Activated CD8-positive, alpha-beta T cell treated with anti-CD3 and anti-CD28 coated beads, Interleukin-2, amount 10 ng/mL, durations not matched to agents 7 days and 5 days (primary cell): ENCODE measurements at regions not wholly inside any gene's neighbourhood (a gene's known extent, or its start where the extent isn't known, plus 50 kb on each side); places are given as distances from the start of the nearest gene placed in this dataset.

Experiments
- ATAC-seq: fragments of 150-1000 bp; cut with Tn5 transposase; one replicate; pipeline ENCODE4 v1.10.0; 2021; ENCODE audit warnings: moderate library complexity
- CTCF ChIA-PET: fragments of 350-600 bp; sonication (Branson Sonifier 250); formaldehyde crosslinking; loops from one replicate; lab custom pipeline; 2021; ENCODE audit warnings: antibody characterized with exemption; lab: Charles Lee
- POLR2A ChIA-PET: fragments of 350-600 bp; sonication (Branson Sonifier 250); formaldehyde crosslinking; loops from one replicate; lab custom pipeline; 2021; ENCODE audit warnings: antibody characterized with exemption; lab: Charles Lee
- DNase-seq: peaks from one replicate; pipeline ENCODE4 v3.0.0-alpha.2; 2020
- H3K27ac Mint-ChIP-seq: one replicate; pipeline ENCODE4 v1.8.0; 2021; ENCODE audit warnings: mild to moderate bottlenecking, mixed read lengths
- H3K27me3 Mint-ChIP-seq: one replicate; pipeline ENCODE4 v1.8.0; 2021; ENCODE audit warnings: low read depth, mixed read lengths
- H3K36me3 Mint-ChIP-seq: one replicate; pipeline ENCODE4 v1.8.0; 2021; ENCODE audit warnings: low read depth, mixed read lengths
- H3K4me1 Mint-ChIP-seq: one replicate; pipeline ENCODE4 v1.8.0; 2021; ENCODE audit warnings: low read depth, mixed read lengths
- H3K4me3 Mint-ChIP-seq: one replicate; pipeline ENCODE4 v1.8.0; 2021; ENCODE audit warnings: mild to moderate bottlenecking, mixed read lengths
- H3K9me3 Mint-ChIP-seq: one replicate; pipeline ENCODE4 v1.8.0; 2022; ENCODE audit warnings: mixed read lengths; ENCODE audit not compliant: insufficient read depth

DNA sequence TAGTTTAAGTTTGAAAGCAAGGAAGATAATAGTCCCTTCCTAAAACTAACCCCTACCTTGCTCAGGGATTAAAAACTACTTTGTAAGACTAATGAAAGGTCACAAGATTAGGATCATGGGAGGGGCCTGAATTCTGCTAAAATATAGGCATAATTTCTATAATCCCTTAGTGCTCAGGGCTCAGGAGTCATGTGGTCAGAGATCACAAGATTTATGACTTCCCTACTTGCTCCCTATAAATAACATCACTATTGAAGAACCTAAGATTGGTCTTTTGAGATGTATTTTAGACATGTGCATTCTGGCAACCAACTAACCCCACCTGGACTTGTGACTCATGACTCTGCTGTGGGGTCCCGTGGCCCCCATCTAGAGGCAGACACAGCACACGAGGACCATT lies 81.1 kb downstream of the STMND1 start:
- H3K36me3 Mint-ChIP-seq, result no peaks in the 10 kb centered on the region
- no peaks in the 10 kb centered on the region for H3K4me1 Mint-ChIP-seq
- no peak overlapping the region for H3K27ac Mint-ChIP-seq
- no peaks in the 10 kb centered on the region for H3K9me3 Mint-ChIP-seq
- ChIA-PET POLR2A (no interaction called here), CTCF (no interaction called here)
- DNase-seq (no peak), ATAC-seq (no peak)
- H3K4me3 Mint-ChIP-seq, result no peak overlapping the region
- H3K27me3 Mint-ChIP-seq, result peaks cover 4% of the 10 kb centered on the region

DNA sequence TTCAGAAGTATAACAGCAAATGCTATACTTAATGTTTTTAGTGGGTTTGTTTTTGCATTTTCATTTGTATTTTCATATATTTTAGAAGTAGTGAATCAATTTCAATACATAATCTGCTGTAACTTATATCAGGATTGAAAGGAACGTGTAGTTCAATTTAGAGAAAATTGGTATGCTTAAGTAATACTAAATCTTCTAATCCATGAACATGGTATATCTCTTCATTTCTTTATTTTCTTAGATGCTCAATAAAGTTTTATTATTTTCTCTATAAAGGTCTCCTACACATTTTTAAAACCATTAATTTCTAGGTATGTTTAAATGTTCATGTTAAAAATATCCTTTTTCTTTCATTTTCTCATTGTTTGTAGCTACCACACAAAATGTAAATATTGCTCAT lies 85.1 kb downstream of the STMND1 start:
- ChIA-PET POLR2A (no interaction called here), CTCF (no interaction called here)
- H3K9me3 Mint-ChIP-seq, result no peaks in the 10 kb centered on the region
- H3K27me3 Mint-ChIP-seq, result peaks cover 4% of the 10 kb centered on the region
- no peak overlapping the region for H3K4me3 Mint-ChIP-seq
- H3K27ac Mint-ChIP-seq, result no peak overlapping the region
- H3K36me3 Mint-ChIP-seq, result no peaks in the 10 kb centered on the region
- no peaks in the 10 kb centered on the region for H3K4me1 Mint-ChIP-seq
- DNase-seq, result no peak
- no peak for ATAC-seq

GRCh38 chr6:17193106-17193775 lies 87.9 kb upstream of the RBM24 start:
- Mint-ChIP-seq H3K27ac (no peak overlapping the region), H3K4me3 (no peak overlapping the region), H3K36me3 (no peaks in the 10 kb centered on the region), H3K9me3 (no peaks in the 10 kb centered on the region), H3K27me3 (no peaks in the 10 kb centered on the region), H3K4me1 (no peaks in the 10 kb centered on the region)
- POLR2A ChIA-PET, result no interaction called here
- CTCF ChIA-PET, result no interaction called here
- ATAC-seq (no peak), DNase-seq (no peak)

GRCh38 chr6:17197607-17198006 lies 83.6 kb upstream of the RBM24 start:
- H3K4me3 Mint-ChIP-seq, result no peak overlapping the region
- POLR2A ChIA-PET, result no interaction called here

DNA sequence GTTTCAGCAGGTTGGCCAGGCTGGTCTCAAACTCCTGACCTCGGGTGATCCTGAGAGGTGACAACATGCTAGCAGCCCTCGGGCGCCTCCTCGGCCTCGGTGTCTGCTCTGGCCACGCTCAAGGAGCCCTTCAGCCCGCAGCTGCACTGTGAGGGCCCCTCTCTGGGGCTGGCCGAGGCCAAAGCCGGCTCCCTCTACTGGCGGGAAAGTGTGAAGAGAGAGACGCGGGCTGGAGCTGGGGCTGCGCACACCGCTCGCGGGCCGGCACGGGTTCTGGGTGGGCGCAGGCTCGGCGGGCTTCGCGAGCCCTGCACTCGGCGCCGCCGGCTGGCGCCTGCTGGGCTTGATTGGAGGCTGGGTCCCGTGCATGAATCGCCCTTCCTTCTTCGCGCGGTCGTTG lies 80.8 kb upstream of the RBM24 start:
- Mint-ChIP-seq H3K4me3 (no peak overlapping the region), H3K36me3 (no peaks in the 10 kb centered on the region), H3K27me3 (no peaks in the 10 kb centered on the region), H3K9me3 (no peaks in the 10 kb centered on the region), H3K4me1 (no peaks in the 10 kb centered on the region), H3K27ac (no peak overlapping the region)
- ChIA-PET CTCF (no interaction called here), POLR2A (no interaction called here)
- ATAC-seq, result no peak
- DNase-seq, result no peak

More at GRCh38 chr6:17197607-17198006, 83.6 kb upstream of the RBM24 start:
- Mint-ChIP-seq H3K9me3 (no peaks in the 10 kb centered on the region), H3K27ac (no peak overlapping the region), H3K4me1 (no peaks in the 10 kb centered on the region), H3K27me3 (no peaks in the 10 kb centered on the region), H3K36me3 (no peaks in the 10 kb centered on the region)
- DNase-seq, result no peak
- CTCF ChIA-PET, result no interaction called here
- ATAC-seq, result no peak

DNA sequence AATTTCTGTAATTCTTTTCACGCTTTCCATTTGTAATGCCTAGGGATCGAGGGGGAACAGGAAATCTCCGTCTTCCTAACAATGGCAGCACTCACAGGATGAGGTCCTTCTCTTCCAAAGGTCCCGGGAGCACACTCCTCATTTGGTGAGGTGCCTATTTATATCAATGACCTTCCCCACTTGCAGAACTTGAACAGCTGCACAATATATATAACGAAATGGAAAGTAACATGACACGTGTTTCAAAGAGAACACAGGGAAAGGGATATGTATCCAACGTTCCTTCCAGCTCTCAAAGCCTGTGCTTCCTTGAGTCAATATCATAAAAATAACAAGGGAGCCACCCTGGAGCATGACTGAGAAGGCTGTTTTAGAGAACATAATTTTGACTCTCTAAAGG lies 78.6 kb upstream of the RBM24 start:
- Mint-ChIP-seq H3K27ac (no peak overlapping the region), H3K36me3 (no peaks in the 10 kb centered on the region), H3K4me1 (no peaks in the 10 kb centered on the region), H3K27me3 (no peaks in the 10 kb centered on the region), H3K9me3 (peaks cover 4% of the 10 kb centered on the region), H3K4me3 (no peak overlapping the region)
- ATAC-seq (no peak), DNase-seq (no peak)
- ChIA-PET POLR2A (no interaction called here), CTCF (no interaction called here)

DNA sequence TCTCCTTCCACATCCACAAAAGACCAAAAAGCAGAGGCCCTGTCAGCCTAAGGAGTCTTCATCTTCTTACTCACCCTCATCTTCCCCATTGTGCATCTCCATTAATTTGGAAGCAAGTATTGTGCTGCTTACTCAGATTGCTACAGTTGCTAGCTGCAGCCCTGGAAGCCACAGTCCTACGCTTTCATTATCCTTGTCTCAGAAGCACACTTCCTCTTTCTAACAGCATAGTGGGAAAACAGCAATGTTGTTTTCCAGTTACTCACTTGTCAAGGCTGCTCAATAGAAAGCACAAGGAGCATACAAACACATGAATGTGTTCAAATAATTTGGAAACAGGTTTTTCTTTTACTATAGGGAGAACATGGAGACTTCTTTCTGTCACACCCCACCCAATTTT lies 76.6 kb upstream of the RBM24 start:
- ChIA-PET POLR2A (no interaction called here), CTCF (no interaction called here)
- DNase-seq, result no peak
- no peaks in the 10 kb centered on the region for H3K36me3 Mint-ChIP-seq
- peaks cover 4% of the 10 kb centered on the region for H3K9me3 Mint-ChIP-seq
- H3K4me3 Mint-ChIP-seq, result no peak overlapping the region
- ATAC-seq, result no peak
- H3K4me1 Mint-ChIP-seq, result no peaks in the 10 kb centered on the region
- H3K27me3 Mint-ChIP-seq, result no peaks in the 10 kb centered on the region
- H3K27ac Mint-ChIP-seq, result no peak overlapping the region

- DNase-seq, result no peak
- ATAC-seq, result no peak
- Mint-ChIP-seq H3K36me3 (no peaks in the 10 kb centered on the region), H3K27me3 (no peaks in the 10 kb centered on the region), H3K9me3 (peaks cover 4% of the 10 kb centered on the region), H3K4me1 (no peaks in the 10 kb centered on the region), H3K4me3 (no peak overlapping the region), H3K27ac (no peak overlapping the region)
- CTCF ChIA-PET, result no interaction called here
- POLR2A ChIA-PET, result no interaction called here
These were observed 74.5 kb upstream of the RBM24 start for GRCh38 chr6:17206566-17207072.

- Mint-ChIP-seq H3K9me3 (peaks cover 4% of the 10 kb centered on the region), H3K27me3 (no peaks in the 10 kb centered on the region), H3K4me1 (no peaks in the 10 kb centered on the region), H3K4me3 (no peak overlapping the region), H3K36me3 (no peaks in the 10 kb centered on the region), H3K27ac (no peak overlapping the region)
- POLR2A ChIA-PET, result no interaction called here
- no peak for DNase-seq
- CTCF ChIA-PET, result no interaction called here
- ATAC-seq, result no peak
These were observed 73.9 kb upstream of the RBM24 start for GRCh38 chr6:17207281-17207680.

- no peak for DNase-seq
- H3K27me3 Mint-ChIP-seq, result no peaks in the 10 kb centered on the region
- H3K4me1 Mint-ChIP-seq, result no peaks in the 10 kb centered on the region
- ChIA-PET CTCF (no interaction called here), POLR2A (no interaction called here)
- H3K9me3 Mint-ChIP-seq, result peaks cover 4% of the 10 kb centered on the region
- H3K4me3 Mint-ChIP-seq, result no peak overlapping the region
- no peak overlapping the region for H3K27ac Mint-ChIP-seq
- no peak for ATAC-seq
- no peaks in the 10 kb centered on the region for H3K36me3 Mint-ChIP-seq
These were observed 70.5 kb upstream of the RBM24 start for GRCh38 chr6:17210683-17211082.

DNA sequence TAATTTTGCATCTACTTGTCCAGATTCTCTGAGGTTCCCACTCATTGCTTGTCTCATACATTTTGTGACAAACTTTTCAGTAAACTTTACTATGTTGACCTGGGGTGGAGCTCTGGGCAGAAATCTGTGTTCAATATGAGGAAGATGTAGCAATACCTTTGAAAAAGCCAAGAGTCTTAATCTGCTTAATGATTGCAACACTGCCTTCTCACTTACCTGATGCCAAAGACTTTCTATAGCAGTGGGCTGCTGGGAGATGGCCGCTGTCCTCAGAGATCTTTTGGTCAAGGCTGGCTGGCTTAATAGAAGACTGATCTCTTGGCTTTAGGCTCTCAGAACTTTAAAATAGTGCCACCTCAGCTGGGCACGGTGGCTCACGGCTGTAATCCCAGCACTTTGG lies 70.1 kb upstream of the RBM24 start:
- POLR2A ChIA-PET, result no interaction called here
- no peak overlapping the region for H3K27ac Mint-ChIP-seq
- H3K9me3 Mint-ChIP-seq, result peaks cover 4% of the 10 kb centered on the region
- DNase-seq (no peak), ATAC-seq (no peak)
- CTCF ChIA-PET, result no interaction called here
- no peak overlapping the region for H3K4me3 Mint-ChIP-seq
- no peaks in the 10 kb centered on the region for H3K27me3 Mint-ChIP-seq
- no peaks in the 10 kb centered on the region for H3K4me1 Mint-ChIP-seq
- no peaks in the 10 kb centered on the region for H3K36me3 Mint-ChIP-seq

DNA sequence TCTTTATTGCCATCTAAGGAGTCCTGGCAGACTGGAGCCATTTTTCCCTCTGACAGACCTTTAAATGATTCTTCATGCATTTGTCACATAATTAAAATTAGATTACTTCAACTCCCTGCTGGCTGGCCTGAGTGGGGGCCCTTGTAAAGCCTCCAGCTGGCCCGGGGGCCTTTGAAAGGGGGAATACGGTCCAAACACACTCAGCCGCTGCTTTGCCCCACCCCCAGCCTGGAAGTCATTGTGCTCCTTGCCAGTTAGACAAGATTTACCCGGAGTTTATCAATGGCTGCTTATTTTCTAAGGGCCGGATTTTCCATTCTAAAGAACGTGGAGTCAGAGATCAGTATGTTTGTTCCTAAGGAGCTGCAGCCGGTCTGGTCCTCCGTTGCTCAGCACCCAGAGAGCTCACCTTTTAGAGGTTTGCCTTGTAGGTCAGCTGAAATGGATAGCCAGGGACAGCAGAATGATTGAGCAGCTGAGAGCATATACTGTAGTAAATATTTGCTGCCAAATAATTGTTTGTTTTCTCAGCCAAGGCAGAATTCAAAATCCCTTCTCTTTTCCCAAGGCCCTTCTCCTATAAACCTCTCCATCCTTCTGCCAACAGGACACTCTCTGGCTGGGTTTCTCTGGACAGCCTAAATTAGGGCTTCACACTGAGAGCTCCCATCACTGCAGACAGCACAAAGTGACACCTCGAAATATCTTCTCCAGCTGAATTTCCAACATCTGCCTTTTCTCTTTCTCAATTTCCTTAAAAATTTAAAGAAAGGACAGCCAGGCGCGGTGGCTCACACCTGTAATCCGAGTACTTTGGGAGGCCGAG lies 68.4 kb upstream of the RBM24 start:
- DNase-seq (no peak), ATAC-seq (no peak)
- Mint-ChIP-seq H3K27me3 (no peaks in the 10 kb centered on the region), H3K27ac (no peak overlapping the region), H3K9me3 (no peaks in the 10 kb centered on the region), H3K4me1 (no peaks in the 10 kb centered on the region), H3K36me3 (no peaks in the 10 kb centered on the region), H3K4me3 (no peak overlapping the region)
- CTCF ChIA-PET, result no interaction called here
- POLR2A ChIA-PET, result no interaction called here
